Spleen (tissue), 11 donors: ENCODE measurements at regions not wholly inside any gene's neighbourhood (a gene's known extent, or its start where the extent isn't known, plus 50 kb on each side); places are given as distances from the start of the nearest gene placed in this dataset.

Experiments
- DNase-seq: peaks from one replicate; pipeline ENCODE4 v3.0.0-alpha.2; 2020
- H3K27ac ChIP-seq, 8 donors: fragments of 200-600 bp; sonication (generic) in 7 of 8; 1 replicate in 4 of 8; 2 replicates in 4 of 8; pipeline versions ENCODE4 v1.5.0 to v1.8.0; 2016 to 2021; ENCODE audit warnings: inconsistent platforms in 4 of 8, mild to moderate bottlenecking in 4 of 8, moderate library complexity in 1 of 8
- H3K27me3 ChIP-seq, 7 donors: fragments of 200-600 bp; sonication (generic) in 6 of 7; replicated peaks in 1 of 7; 1 replicate in 4 of 7; 2 replicates in 3 of 7; pipeline versions ENCODE4 v1.5.0 to v1.8.0; 2016 to 2021; ENCODE audit warnings: inconsistent platforms in 3 of 7, mild to moderate bottlenecking in 1 of 7
- H3K36me3 ChIP-seq, 6 donors: fragments of 200-600 bp; sonication (generic) in 5 of 6; 1 replicate in 4 of 6; 2 replicates in 2 of 6; pipeline versions ENCODE4 v1.5.0 to v1.8.0; 2016 to 2021; ENCODE audit warnings: inconsistent platforms in 2 of 6
- H3K4me1 ChIP-seq, 6 donors: fragments of 200-600 bp; sonication (generic) in 5 of 6; 1 replicate in 3 of 6; 2 replicates in 3 of 6; pipeline versions ENCODE4 v1.5.0 to v1.8.0; 2016 to 2021; ENCODE audit warnings: inconsistent platforms in 3 of 6
- H3K4me3 ChIP-seq, 8 donors: fragments of 200-600 bp; sonication (generic) in 7 of 8; 1 replicate in 4 of 8; 2 replicates in 4 of 8; pipeline versions ENCODE4 v1.5.0 to v1.8.0; 2016 to 2021; ENCODE audit warnings: inconsistent platforms in 4 of 8, mild to moderate bottlenecking in 4 of 8, moderate library complexity in 2 of 8
- H3K9me3 ChIP-seq, 8 donors: fragments of 200-600 bp; sonication (generic) in 7 of 8; 1 replicate in 4 of 8; 2 replicates in 4 of 8; pipeline versions ENCODE4 v1.5.0 to v1.8.0; 2016 to 2021; ENCODE audit warnings: inconsistent platforms in 4 of 8
- CTCF ChIP-seq, 11 experiments: fragments of 200-600 bp in 7 of 11; fragments of 450-650 bp in 4 of 11; sonication (generic) in 4 of 11; IDR thresholded peaks in 8 of 11; conservative IDR thresholded peaks in 3 of 11; 1 replicate in 7 of 11; 2 replicates in 4 of 11; pipeline versions ENCODE4 v1.4.0 to v1.8.0; 2016 to 2021; ENCODE audit warnings: antibody characterized with exemption in 11 of 11, inconsistent platforms in 4 of 11, mild to moderate bottlenecking in 1 of 11
- POLR2A ChIP-seq, 3 donors: fragments of 450-650 bp; IDR thresholded peaks; one replicate each; pipeline ENCODE4 v1.5.1; 2017; ENCODE audit warnings: antibody characterized with exemption in 3 of 3, mild to moderate bottlenecking in 1 of 3
- POLR2AphosphoS5 ChIP-seq, 3 donors: sonication (generic); formaldehyde crosslinking; IDR thresholded peaks; one replicate each; pipeline ENCODE4 v1.5.1; 2017; ENCODE audit warnings: antibody characterized with exemption in 3 of 3
- whole genome bisulfite sequencing, 5 donors: extraction: QIAGEN DNeasy Blood & Tissue Kit in 3 of 5; methylation state at CpG; one replicate each; pipeline versions ENCODE4 v1.1.5 to v1.1.7; 2013 to 2018; 5-methylcytosine and 5-hydroxymethylcytosine counted together
- intact Hi-C: fragments of 100-400 bp; cut with DNase I; formaldehyde crosslinking; loops from one replicate; pipeline ENCODE4 v1.15.0; 2023; ENCODE audit warnings: low total_unique reads
- donor health status: healthy with polysubstance abuse.
- donor health status: DM: no; HTN: no; CAD: no; lungs with moderate emphysema.
- donor health status: DM: no; HTN: no; CAD: no.
- donor health status: Bipolar disorder and iron deficiency.
- donor health status: healthy.
- donor health status: DM: no; HTN: no; CAD: no.
- donor health status: DM: yes; HTN: yes; CAD: no.

- H3K36me3 ChIP-seq, result no peaks in the 10 kb centered on the region
- intact Hi-C loops, result no loop called here
- no peaks in the 10 kb centered on the region for H3K4me1 ChIP-seq
- H3K9me3 ChIP-seq, result no peaks in the 10 kb centered on the region
- no peak overlapping the region for H3K27ac ChIP-seq
- no peak for DNase-seq
- 91 to 98% (median 91%) methylated on average over 5 of the region's 5 CpGs for WGBS, 5 donors
- TF ChIP-seq POLR2A (IDR thresholded peaks at IDR 0.05) (no peak), POLR2AphosphoS5 (IDR thresholded peaks at IDR 0.05) (no peak), CTCF (IDR thresholded peaks at IDR 0.05 in 8 of 11, conservative IDR thresholded peaks at IDR 0.05 in 3 of 11) (no peak)
- H3K27me3 ChIP-seq, result peaks cover 0 to 30% (median 8%) of the 10 kb centered on the region in 7 donors
- H3K4me3 ChIP-seq, result no peak overlapping the region
Observed at GRCh38 chr2:9089831-9090230, 86.3 kb upstream of the MBOAT2 start.

- Histone ChIP-seq H3K27me3 (peaks cover 0 to 9% (median 0%) of the 10 kb centered on the region in 7 donors), H3K9me3 (peaks cover 0 to 4% (median under 1%) of the 10 kb centered on the region in 8 donors), H3K4me3 (no peak overlapping the region), H3K27ac (no peak overlapping the region), H3K36me3 (no peaks in the 10 kb centered on the region), H3K4me1 (no peaks in the 10 kb centered on the region)
- no peak for DNase-seq
- intact Hi-C loops, result no loop called here
- WGBS, 5 donors, result 56 to 71% (median 62%) methylated on average over 6 of the region's 6 CpGs
- TF ChIP-seq POLR2AphosphoS5 (IDR thresholded peaks at IDR 0.05) (no peak), POLR2A (IDR thresholded peaks at IDR 0.05) (no peak), CTCF (IDR thresholded peaks at IDR 0.05 in 8 of 11, conservative IDR thresholded peaks at IDR 0.05 in 3 of 11) (no peak)
Observed at GRCh38 chr2:9087121-9087681, 83.7 kb upstream of the MBOAT2 start.

GRCh38 chr2:9086465-9086864, 83.0 kb upstream of the MBOAT2 start:
- TF ChIP-seq POLR2AphosphoS5 (IDR thresholded peaks at IDR 0.05) (no peak), CTCF (IDR thresholded peaks at IDR 0.05 in 8 of 11, conservative IDR thresholded peaks at IDR 0.05 in 3 of 11) (no peak), POLR2A (IDR thresholded peaks at IDR 0.05) (no peak)
- Histone ChIP-seq H3K4me3 (no peak overlapping the region), H3K4me1 (no peaks in the 10 kb centered on the region), H3K27me3 (peaks cover 0 to 8% (median 0%) of the 10 kb centered on the region in 7 donors), H3K9me3 (peaks cover 0 to 10% (median 4%) of the 10 kb centered on the region in 8 donors), H3K27ac (no peak overlapping the region), H3K36me3 (no peaks in the 10 kb centered on the region)
- no peak for DNase-seq
- WGBS, 5 donors, result 81 to 95% (median 85%) methylated on average over 7 of the region's 7 CpGs
- intact Hi-C loops, result no loop called here

- TF ChIP-seq POLR2A (IDR thresholded peaks at IDR 0.05), result no peak
- TF ChIP-seq POLR2AphosphoS5 (IDR thresholded peaks at IDR 0.05), result no peak
- TF ChIP-seq CTCF (IDR thresholded peaks at IDR 0.05 in 8 of 11, conservative IDR thresholded peaks at IDR 0.05 in 3 of 11), result no peak
- Histone ChIP-seq H3K27me3 (no peaks in the 10 kb centered on the region), H3K36me3 (no peaks in the 10 kb centered on the region), H3K9me3 (peaks cover 0 to 12% (median 5%) of the 10 kb centered on the region in 8 donors), H3K4me3 (no peak overlapping the region), H3K27ac (no peak overlapping the region), H3K4me1 (no peaks in the 10 kb centered on the region)
- DNase-seq, result no peak
- intact Hi-C loops, result no loop called here
- WGBS, 5 donors, result 75 to 88% (median 84%) methylated on average over 2 of the region's 2 CpGs
Observed at GRCh38 chr2:9085353-9085752, 81.9 kb upstream of the MBOAT2 start.
